22Rv1 (cell line): ENCODE measurements at regions not wholly inside any gene's neighbourhood (a gene's known extent, or its start where the extent isn't known, plus 50 kb on each side); places are given as distances from the start of the nearest gene placed in this dataset.

ENCODE experiments used
- CTCF ChIP-seq: fragments of 450-650 bp; IDR thresholded peaks from 2 replicates; pipeline ENCODE4 v1.5.1; 2017; ENCODE audit warnings: mild to moderate bottlenecking
- ZFX ChIP-seq: fragments of 450-650 bp; IDR thresholded peaks from 2 replicates; pipeline ENCODE4 v1.6.1; 2017; ENCODE audit warnings: antibody characterized with exemption, borderline replicate concordance

GRCh38 chrX:79288733-79289132, 78.4 kb downstream of the ITM2A start:
- TF ChIP-seq CTCF = no peak
- no peak for TF ChIP-seq ZFX
